ENCODE measurements at regions not wholly inside any gene's neighbourhood (a gene's known extent, or its start where the extent isn't known, plus 50 kb on each side); places are given as distances from the start of the nearest gene placed in this dataset.

GRCh38 chr21:41098481-41099042 is 69.4 kb upstream of the BACE2 start:
- Histone ChIP-seq H3K27ac (ENCODE audit: low read depth in 1 of 2, low read length in 1 of 2) (no peak overlapping the region), H3K9ac (ENCODE audit: insufficient read depth in 1 of 2, low read length in 2 of 2) (no peak overlapping the region), H3K4me1 (ENCODE audit: control insufficient read depth in 5 of 5, insufficient read depth in 5 of 5, low read length in 5 of 5) (peaks cover 0 to 15% (median 0%) of the 10 kb centered on the region in 5 donors), H3K9me3 (ENCODE audit: control insufficient read depth in 4 of 4, insufficient read depth in 3 of 4, low read length in 3 of 4) (peaks cover 0 to 2% (median under 1%) of the 10 kb centered on the region in 4 donors), H3K4me3 (no peak overlapping the region), H3K27me3 (ENCODE audit: control insufficient read depth in 3 of 3, insufficient read depth in 3 of 3, low read length in 2 of 3) (peaks cover 0 to 2% (median 0%) of the 10 kb centered on the region in 3 donors), H3K36me3 (ENCODE audit: control insufficient read depth in 4 of 4, insufficient read depth in 4 of 4, low read length in 4 of 4) (no peaks in the 10 kb centered on the region)
- peak in 2 of 3 donors; percentile 55 to 79 for DNase-seq
- 36 to 46% methylated on average over 2 of the region's 2 CpGs for WGBS, 2 donors
- TF ChIP-seq CTCF (IDR thresholded peaks at IDR 0.05; ENCODE audit: control extremely low read depth, extremely low read depth), result no peak
- no peak for ATAC-seq (ENCODE audit: insufficient read depth, low FRiP score)

GRCh38 chr21:41100826-41101550 is 67.0 kb upstream of the BACE2 start:
- Histone ChIP-seq H3K9me3 (ENCODE audit: control insufficient read depth in 4 of 4, insufficient read depth in 3 of 4, low read length in 3 of 4) (peaks cover 0 to 2% (median under 1%) of the 10 kb centered on the region in 4 donors), H3K27ac (ENCODE audit: low read depth in 1 of 2, low read length in 1 of 2) (no peak overlapping the region), H3K36me3 (ENCODE audit: control insufficient read depth in 4 of 4, insufficient read depth in 4 of 4, low read length in 4 of 4) (no peaks in the 10 kb centered on the region), H3K9ac (ENCODE audit: insufficient read depth in 1 of 2, low read length in 2 of 2) (no peak overlapping the region), H3K4me1 (ENCODE audit: control insufficient read depth in 5 of 5, insufficient read depth in 5 of 5, low read length in 5 of 5) (peaks cover 0 to 10% (median 0%) of the 10 kb centered on the region in 5 donors), H3K4me3 (no peak overlapping the region), H3K27me3 (ENCODE audit: control insufficient read depth in 3 of 3, insufficient read depth in 3 of 3, low read length in 2 of 3) (no peaks in the 10 kb centered on the region)
- TF ChIP-seq CTCF (IDR thresholded peaks at IDR 0.05; ENCODE audit: control extremely low read depth, extremely low read depth), result no peak
- no peak for DNase-seq
- ATAC-seq (ENCODE audit: insufficient read depth, low FRiP score), result no peak
- WGBS, 2 donors, result 74 to 89% methylated on average over 4 of the region's 4 CpGs

GRCh38 chr21:41102281-41102680 is 65.7 kb upstream of the BACE2 start:
- 19 to 42% methylated on average over 6 of the region's 6 CpGs for WGBS, 2 donors
- peaks cover 0 to 8% (median 0%) of the 10 kb centered on the region in 5 donors for H3K4me1 ChIP-seq (ENCODE audit: control insufficient read depth in 5 of 5, insufficient read depth in 5 of 5, low read length in 5 of 5)
- H3K4me3 ChIP-seq, result no peak overlapping the region
- H3K9me3 ChIP-seq (ENCODE audit: control insufficient read depth in 4 of 4, insufficient read depth in 3 of 4, low read length in 3 of 4), result peaks cover 0 to 2% (median under 1%) of the 10 kb centered on the region in 4 donors
- no peak overlapping the region for H3K9ac ChIP-seq (ENCODE audit: insufficient read depth in 1 of 2, low read length in 2 of 2)
- H3K36me3 ChIP-seq (ENCODE audit: control insufficient read depth in 4 of 4, insufficient read depth in 4 of 4, low read length in 4 of 4), result no peaks in the 10 kb centered on the region
- H3K27me3 ChIP-seq (ENCODE audit: control insufficient read depth in 3 of 3, insufficient read depth in 3 of 3, low read length in 2 of 3), result no peaks in the 10 kb centered on the region
- H3K27ac ChIP-seq (ENCODE audit: low read depth in 1 of 2, low read length in 1 of 2), result no peak overlapping the region
- ATAC-seq (ENCODE audit: insufficient read depth, low FRiP score), result no peak
- TF ChIP-seq CTCF (IDR thresholded peaks at IDR 0.05; ENCODE audit: control extremely low read depth, extremely low read depth), result no peak
- DNase-seq, result peak in 2 of 3 donors; percentile 21 to 57
